IPS DF 4.7 (cell line): ENCODE measurements at regions not wholly inside any gene's neighbourhood (a gene's known extent, or its start where the extent isn't known, plus 50 kb on each side); places are given as distances from the start of the nearest gene placed in this dataset.

Source experiments
- DNase-seq: peaks from one replicate; pipeline ENCODE4 v3.0.0-alpha.2; 2013; ENCODE audit warnings: low spot score; ENCODE audit errors: extremely low read depth

DNA sequence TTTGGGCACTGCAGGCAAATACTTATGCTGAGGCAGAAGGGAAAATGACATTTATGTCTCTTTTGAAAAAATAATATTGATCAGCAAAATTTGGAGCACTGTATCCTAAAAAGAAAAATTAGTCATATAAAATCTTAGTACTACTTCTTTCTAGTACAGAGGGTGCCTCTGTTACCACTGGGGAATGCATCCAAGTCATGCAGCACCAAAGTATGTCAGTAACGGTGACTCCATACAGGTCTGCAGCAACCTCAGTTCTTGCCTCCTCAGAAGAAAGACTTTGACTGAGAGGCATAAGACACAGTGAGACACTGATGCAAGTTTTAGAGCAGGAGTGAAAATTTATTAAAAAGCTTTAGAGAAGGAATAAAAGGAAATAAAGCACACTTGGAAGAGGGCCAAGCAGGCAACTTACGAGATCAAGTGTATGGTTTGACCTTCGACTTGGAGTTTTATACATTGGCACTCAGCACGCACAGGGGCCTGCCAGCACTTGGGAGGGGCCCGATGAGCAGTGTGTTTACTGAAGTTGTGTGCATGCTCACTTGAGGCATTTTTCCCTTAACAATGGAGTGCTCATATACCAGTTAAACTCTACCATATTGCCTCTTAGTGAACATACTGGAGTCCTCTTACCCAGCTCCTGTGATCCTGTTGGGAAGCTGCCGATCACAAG lies 1244.8 kb downstream of the EPHA7 start:
- DNase-seq = no peak

DNA sequence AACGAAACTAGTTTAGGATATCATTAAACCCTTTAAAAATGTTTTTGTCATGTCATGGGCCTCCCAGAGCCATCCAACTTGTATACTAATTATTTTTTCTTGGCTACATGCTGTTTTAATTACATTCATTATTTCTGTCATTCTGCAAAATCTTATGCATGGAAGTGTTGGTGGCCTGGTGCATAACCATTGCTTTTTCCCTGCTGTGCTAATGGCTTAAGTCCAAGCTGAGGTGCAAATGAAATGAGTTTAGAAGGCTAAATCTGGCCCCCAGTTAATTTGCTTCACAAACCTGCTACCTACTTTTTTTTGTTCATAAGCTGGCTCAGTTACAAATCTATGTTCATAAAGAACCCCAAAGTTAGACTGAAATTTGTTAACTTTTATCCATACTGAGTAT lies 1249.9 kb downstream of the EPHA7 start:
- DNase-seq = no peak

DNA sequence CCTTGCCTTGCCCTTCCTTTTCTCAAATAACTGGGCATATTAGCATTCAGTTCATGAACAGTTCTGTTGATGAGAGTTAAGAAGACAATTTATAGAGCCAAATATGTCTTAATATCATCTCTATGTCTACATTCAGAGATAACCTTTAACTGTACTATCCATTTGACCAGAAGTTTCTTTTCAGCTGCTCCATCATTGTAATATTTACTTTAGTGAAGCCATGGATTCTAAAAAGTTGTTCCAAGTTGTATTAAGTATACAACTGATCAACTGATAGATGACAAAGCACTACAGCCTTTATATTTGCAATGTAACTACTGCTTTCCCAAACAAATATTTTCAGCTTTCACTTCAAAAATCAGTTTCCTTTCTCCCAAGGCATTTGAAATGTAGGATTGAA lies 1252.7 kb downstream of the EPHA7 start:
- DNase-seq = no peak

DNA sequence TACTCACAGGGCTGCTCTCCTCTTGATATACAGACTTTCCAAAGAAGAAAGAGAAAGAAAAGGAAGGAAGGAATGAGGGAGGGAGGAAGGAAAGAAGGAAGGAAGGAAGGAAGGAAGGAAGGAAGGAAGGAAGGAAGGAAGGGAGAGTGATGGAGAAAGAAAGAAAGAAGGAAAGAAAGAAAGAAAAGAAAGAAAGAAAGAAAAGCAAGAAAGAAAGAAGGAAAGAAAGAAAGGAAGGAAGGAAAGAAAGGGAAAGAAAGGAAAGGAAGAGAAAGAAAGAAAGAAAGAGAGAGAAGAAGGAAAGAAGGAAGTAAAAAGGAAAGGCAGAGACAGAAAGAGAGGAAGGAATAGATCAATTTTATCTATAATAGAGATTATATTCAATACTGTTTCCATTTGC lies 1257.4 kb downstream of the EPHA7 start:
- DNase-seq = no peak

DNA sequence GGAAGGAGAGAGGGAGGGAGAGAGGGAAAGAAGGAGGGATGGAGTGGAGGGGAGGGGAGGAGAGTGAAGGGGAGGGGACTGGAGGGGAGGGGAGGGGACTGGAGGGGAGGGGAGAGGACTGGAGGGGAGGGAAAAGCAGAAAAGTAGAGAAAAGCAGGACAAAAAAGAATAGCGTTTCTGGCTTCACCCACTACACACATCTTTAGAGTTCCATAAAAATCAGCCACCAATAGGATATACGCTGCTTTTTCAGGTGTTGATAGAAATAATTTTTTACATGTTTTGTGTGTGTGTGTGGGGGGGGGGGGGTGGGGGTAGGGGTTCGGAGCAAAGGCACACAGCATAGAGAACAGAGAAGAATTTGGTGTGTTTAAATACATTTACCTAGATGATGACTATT lies 1259.1 kb downstream of the EPHA7 start:
- DNase-seq = no peak

DNA sequence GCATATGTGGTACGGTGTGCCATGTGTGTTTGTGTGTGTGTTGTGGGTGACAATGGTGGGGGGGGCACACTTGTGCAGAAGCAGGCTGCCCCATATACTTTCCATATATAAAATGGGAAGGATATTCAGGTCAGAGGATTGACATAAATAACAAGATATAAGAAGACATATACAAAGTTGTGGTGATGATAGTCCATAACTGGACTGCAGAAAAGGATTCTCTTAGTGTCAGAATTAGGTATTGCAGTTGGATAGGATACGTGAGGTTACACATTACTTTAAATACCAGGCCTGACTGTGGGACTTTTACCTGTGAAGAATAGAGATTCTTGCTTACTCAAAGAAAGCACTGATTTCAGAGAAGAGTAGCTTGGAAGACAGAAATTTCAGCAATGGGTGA lies 1260.3 kb downstream of the EPHA7 start:
- DNase-seq = no peak

DNA sequence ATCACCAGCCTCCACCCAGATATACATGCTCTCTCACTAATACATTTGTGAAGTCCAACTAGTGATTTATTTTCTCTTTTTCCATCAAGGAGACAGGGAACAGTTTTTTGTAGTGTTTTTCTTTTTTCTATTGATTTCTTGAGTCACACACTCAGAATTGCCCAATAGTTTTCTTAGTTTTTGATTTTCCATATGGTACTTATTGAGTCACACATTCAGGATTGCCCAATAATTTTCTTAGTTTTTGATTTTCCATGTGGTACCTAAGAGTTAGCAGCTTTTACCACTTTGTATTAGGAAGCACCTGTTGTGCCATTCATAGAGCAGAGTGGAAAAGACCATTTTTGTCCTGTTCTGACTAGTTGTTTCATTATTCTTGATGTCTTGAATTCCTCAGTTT lies 1268.8 kb downstream of the EPHA7 start:
- DNase-seq = no peak

DNA sequence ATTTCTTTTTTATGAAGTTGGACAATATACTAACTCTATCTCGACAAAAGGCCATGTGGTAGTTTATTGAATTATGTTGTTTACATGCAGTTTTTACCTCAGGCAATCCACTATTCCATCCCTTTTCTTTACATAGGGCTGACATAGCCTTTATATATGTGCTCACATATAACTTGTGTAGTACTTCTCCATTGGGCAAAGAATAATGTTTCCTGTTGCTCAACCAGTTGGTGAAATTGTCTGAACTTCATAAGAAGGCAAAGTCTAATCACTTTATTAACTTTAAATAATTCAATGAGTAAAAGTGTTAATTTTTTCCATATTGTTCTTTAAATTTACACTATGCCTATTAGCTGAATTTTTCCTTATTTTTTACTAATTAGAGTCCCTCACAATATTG lies 1272.1 kb downstream of the EPHA7 start:
- DNase-seq = no peak

DNA sequence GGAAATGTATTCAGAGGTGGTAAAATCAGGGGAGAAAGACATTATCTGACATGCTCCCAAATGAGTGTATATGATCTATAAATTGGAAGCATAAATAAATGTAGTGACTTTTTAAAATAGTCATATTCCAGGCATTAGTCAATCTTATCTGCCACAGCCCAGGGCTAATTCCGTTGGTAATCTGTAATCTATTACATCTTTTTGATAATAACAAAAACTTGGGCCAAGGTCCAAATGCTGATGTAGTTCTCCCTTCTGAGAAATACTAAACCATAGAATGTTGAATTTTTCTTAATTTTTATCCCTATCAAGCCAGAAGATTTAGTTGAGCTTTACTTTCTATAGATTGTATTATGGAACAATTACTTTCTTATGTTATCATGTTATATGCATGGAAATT lies 1279.8 kb downstream of the EPHA7 start:
- DNase-seq = no peak

DNA sequence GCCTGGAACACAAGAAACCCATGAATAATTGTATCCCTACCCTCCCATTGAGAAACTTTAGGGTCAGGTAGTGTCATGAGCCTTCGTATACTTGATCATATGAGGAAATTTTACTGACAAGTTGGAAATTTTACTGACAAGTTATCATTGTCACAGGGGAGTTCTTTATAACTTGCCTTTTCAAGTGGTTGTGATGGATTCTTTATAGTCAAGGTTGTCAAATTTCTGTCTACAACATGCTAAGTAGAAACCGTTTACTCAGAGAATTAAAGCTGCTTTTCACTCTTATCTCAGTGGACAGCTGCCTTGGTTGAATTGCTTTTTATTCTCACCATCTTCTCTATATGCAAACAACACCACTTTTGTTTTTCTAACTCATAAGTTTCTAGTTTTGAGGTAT lies 1286.4 kb downstream of the EPHA7 start:
- DNase-seq = no peak

DNA sequence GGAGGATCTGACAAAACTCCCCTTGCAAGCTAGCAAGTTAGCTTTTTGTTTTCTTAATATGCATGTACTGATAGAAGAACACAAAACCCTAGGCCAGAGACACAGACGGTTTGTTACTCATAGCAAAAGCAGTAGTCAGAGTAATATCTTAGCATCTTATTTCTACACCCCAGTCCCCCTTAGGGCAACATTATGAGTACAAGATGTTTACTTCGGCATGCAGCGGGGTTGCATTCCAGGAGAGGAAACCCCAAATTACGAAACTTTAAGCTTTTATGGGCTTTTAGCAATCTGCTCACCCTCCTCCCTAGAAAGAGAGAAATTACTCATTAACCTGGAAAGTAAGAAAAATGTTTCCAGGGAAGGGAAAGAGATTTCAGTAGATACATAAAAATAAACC lies 1286.9 kb downstream of the EPHA7 start:
- no peak for DNase-seq

DNA sequence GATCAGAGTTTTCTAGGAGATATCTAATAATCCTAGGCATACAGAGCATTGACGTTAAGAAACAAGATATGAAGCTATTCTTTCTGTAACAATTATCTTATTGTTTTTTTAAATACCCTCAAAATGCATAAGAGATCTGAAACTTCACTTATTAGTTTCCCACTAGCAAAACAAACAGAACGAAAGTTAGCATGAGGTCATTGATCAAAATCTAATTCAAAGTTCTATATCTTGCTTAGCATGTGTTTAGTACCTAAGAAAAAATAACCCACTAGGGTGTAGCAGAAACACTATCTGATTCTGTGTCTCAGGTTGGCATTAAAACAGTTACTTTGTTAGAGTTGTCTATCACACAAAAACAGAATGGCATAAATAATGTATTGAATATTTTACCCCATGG lies 1288.4 kb downstream of the EPHA7 start:
- DNase-seq = no peak

DNA sequence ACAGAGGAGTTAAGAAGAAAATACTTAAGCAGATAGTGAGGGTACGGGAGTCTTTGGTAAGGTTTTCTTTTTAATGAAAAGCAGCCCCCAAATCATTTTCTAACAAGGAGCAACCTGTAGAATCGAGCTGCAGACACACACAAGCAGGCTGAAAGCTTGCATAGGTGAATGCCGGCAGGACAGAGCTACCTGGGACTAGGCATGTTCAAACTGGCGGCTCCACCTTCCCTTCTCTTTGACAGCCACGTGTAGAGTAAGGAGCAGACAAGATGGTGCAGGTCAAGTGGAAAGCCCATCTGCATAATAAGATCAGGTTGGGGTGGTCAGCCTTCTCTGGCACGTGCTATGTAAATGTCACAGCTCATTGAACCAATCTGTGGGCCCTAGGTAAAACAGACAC lies 1292.4 kb downstream of the EPHA7 start:
- DNase-seq = no peak

DNA sequence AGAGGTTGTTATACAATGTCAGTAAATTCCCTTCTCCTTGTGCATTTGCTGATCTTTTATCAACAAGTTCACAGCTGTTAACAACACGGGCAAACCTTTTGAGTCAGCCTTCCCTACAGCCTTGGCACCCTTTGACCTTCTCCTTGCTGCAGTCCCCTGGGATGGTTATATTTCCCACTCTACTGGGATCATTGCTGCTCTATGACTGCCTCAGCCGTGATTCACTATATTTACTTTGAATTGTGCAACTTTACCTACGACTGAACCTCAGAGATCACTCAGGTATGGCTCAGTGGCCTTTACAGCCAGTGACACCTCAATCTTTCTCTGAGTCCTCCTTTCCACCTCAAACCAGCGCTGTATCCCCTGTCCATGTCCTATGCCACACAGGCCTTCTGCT lies 1293.3 kb downstream of the EPHA7 start:
- DNase-seq = no peak

DNA sequence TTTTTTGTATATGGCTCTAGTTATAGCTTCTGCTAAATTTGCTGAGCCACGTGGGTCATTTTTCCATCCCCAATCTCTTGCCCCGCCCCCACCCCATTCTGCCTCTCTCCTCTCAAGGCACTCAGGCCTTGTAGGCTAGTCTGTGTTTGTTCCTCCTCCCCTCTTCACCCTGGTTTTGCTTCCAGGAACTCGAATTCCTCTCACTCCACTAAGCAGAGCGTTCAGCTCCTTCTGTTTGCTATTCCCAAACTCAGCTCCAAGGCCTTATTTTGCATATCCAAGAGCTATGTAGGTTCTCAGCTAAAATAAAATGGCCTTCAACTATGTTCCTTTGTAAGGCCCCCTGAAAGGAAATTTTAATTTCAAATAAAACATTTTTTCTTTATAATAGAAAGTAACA lies 1293.7 kb downstream of the EPHA7 start:
- no peak for DNase-seq

DNA sequence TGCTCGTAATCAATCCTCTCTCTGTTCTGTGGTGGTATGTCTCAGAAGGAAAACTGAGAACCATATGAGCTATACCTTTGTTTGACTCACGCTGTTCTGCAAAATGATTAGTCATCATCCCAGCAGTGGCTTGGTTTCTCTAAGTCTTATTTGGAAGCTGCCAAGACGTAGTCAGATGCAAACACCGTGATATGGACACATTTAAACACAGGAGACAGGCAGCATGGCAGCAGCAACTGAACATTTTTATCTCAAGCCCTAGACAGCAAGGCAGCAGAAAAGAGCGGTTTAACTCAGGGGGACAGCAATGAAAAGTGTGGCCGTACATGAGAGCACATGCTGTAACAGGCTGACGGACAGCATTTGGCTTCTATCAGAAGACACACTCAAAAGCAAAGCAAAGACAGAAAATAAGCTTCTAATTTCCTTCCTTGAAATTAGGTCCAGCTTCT lies 1295.1 kb downstream of the EPHA7 start:
- DNase-seq = no peak

DNA sequence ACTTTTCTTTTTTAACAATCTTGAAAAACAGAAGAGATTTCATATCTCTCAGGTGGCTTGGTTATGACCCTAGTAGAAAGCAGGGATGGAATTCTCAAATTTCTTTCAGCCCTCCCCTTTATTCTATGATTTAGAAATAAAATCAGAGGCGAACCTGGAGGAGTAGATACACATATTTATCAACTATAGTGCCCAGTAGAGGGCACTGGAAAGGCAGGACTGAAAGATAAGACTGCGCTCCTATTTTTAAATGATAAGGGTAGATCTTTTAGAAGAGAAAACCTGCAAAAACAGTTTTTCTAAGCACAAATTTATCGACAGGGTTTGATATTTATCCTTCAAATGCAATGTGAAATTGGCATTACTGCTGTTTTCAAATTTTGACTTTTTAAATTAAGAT lies 1296.6 kb downstream of the EPHA7 start:
- DNase-seq = no peak

DNA sequence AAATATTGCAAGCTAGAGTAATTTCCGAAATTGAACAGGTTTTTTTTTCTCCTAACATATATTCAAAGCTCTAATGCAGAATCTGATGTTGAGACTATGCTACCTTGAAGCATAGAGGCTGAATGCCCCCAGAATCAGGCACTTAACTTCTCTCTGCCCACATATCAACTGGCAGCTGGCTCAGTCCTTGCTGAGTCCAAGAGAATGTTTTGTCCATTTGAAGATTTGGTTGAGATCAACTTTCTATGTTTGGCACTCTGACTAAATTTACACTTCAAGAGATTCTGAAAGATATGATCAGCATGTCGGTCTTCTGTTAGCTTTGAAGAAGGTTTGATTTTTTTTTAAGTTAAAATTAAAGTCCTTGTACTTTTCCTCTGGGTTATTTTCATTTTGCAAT lies 1298.1 kb downstream of the EPHA7 start:
- DNase-seq = no peak

DNA sequence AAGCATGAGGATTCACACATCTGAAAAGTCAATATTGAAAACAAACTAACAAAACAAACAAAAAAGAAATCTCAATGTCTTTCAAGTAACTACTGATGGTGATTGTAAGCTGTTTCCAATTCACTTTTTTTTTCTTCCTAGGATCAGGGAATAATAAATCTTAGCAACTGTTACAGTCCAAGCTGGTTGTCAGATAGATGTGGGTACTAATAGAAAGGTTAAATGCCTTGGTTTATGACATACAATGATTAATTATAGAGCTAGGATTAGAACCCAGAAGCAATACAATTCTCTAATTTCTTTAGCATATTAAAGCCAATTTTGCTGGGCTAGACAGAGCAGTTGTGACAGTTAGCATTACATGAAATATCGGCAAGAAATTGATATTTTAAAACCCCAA lies 1301.6 kb downstream of the EPHA7 start:
- no peak for DNase-seq

DNA sequence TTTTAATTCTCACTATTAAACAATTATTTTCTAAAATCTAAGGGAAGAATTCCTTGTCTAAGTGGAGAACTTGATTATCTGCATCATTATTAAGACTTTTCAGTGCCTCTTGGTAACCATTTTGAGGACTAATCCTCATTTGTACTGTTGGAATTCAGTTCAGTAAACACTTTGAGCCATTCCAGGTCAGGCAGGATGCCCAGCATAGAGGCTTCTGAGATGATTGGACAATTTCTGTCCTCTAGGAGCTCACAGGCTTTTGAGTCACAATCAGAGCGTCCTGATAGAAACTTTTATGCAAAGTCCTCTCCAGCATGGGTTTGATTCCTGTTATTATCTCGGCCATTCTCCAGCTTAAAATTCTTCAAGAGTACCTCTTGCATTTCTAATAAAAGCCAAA lies 1304.6 kb downstream of the EPHA7 start:
- no peak for DNase-seq

DNA sequence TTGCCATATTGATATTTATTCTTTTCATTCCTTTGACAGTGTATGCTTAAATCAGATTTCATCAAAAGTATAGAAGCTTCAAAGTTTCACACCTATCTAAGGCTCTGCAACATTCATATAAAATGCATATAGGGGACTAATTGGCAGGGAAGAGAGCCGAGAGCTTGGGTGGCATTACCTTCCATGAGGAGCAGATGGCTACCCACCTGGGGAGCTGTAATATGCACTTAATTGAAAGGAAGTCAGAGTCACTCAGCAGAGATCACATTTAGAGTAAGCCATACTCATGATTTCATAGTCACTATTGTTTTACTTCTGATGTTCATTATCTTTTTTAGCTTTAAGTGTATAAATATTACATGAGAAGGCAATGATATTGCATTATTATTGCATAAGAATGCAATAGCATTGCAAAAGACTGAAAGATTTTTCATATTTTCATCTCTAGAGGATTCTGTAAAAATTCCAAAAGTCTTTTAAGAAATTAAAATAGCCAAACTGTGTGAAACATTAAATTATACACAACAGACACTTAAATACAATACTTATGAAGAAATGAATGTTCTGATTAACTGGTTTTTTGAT lies 1305.2 kb downstream of the EPHA7 start:
- DNase-seq = no peak

DNA sequence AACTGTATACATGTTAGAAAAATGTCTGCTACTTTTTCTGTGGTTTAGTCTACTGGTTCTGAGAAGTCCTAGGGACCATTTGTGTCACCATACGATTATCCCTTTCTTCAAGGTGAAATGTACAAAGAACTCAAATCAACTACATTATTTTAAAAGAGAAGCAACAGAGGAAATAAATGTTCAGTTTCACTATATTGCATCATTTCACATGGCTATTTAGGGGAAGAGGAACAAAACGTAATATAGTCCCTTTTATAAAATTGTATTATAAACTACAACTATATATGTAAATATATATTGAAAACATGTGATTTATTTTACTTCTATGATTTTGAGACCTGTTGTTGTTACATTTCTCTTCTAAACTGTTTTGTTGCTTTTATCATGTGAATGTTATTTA lies 1308.0 kb downstream of the EPHA7 start:
- no peak for DNase-seq

DNA sequence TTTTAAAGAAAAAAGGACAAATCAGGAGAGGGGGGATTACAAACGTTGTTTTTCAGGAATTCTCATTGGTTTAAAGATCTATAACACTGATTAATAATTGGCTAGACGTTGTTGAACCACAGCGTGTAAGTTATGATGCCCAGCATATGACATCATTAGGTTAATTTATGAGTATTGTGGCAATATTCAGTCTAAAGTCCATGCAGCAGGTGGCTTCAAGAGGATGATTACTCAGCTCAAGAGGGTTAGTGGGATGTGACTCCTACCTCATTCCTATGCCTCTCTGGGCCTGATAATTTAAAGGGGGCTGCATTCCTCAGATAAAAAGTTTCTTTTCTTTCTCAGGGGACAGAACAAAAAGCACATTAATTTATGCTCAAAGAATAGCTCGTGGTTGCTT lies 1309.0 kb downstream of the EPHA7 start:
- DNase-seq = no peak

DNA sequence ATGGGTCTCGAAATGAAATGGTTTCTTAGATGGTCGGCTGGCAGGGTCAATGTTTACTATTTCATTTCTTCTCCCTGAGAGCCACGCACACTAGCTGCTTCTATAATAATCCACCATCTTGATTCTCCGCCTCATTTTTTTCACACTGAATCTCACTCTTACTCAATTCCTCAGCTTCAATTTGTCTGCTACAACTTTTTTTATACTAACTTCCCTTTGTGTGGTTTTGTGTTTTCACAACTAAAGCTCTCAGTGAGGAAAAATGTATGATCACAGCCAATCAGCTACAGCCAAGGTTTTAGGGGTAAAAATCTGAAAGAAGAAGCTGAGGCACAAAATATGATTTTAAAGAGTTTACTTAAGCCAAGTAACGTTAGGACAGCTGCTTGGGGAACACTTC lies 1309.4 kb downstream of the EPHA7 start:
- DNase-seq = no peak
